ENCODE measurements at regions not wholly inside any gene's neighbourhood (a gene's known extent, or its start where the extent isn't known, plus 50 kb on each side); places are given as distances from the start of the nearest gene placed in this dataset.
"Not testable (repeated sequence)": the region's sequence is repeated elsewhere in the genome, so short reads cannot be mapped to it uniquely, and the experiment has no call there.

DNA sequence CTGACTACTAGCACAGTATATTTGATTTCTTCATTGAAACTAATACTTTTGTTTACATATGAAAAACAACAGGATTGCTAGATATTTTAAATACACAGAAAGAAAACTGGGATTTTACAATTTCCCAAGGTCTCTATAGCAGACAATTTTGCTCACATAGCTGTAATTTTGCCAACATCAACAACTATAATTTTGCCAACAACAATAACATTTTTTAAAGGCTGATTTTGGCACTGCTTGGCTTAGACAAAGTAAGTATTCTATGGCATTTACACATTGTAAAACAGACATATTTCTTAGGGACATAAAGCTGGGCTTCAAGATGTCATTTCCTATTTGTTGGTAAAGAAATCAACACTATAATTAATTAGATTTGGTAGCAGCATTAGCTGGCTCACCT is 922.1 kb downstream of the RAB28 start:
- no peak for DNase-seq

DNA sequence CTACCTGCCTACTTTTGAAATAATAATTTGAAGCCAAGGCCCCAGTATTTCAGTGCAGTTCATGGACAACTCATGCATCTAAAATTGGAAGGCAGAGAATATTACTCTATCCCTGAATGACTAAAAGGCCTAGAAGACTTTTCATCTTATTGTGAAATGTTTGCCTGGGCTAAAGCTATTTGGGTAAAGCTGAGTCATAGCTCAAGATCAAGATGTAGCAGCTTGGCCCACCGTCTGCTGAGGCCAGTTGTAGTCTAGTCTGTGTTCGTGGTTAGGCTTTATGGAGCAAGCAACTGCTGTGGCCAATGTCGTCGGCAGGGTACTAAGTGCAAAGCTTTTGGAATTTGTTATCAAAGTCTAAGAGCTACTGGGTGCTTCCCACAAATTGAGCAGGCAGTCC is 929.1 kb downstream of the RAB28 start:
- no peak for DNase-seq

DNA sequence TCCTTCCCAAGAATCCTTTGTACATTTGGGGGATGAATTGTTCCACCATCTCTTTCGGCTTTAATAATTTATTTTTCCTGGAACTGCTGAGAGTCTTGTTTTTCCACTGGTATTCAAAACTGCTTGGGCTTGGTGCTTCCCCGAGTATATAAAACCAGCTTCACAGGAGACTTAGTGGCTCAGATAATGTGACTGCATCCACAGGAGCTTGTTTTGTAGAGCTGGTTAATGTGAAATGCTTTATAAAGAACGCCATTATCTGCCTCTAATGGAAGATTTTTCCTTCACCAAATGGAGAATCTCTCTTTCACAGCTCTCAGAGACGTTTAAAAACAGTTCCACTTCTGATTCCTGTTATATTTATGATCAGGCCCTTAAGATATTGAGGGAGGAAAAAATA is 935.5 kb downstream of the RAB28 start:
- no peak for DNase-seq

DNA sequence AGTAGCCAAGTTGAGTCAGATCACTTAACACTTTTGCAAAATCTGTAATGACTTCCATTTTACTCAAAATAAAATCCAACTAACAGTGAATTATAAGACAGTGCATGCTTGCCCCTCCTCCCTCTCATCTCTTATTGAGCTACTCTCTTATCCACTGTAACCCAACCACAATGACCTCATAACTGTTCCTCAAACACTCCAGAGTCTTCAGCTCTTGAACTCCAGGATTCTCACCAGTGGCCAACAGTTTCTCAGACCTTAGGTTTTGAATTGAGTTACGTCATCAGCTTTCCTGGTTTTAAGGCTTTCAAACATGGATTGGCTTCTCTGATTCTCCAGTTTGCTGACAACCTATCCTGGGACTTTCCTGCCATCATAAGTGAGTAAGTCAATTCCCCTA is 938.3 kb downstream of the RAB28 start:
- no peak for DNase-seq

DNA sequence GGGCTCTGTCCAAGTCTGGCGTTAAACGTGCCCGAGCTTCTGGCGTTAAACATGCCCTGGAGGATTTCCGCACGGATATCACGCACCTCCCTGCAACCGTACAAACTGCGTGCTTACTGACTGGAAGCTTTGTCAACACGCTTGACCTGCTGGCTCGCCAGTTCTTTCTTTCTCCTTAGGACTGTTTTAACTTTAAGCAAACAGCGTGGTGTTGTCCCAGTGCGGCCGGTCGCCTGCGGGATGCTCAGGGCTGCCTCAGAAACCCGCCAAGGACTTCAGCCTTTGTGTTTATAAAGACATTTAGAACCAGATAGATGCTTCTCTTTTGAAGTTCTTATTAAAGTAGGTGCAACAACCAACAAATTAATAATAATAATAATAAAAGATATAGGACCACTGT is 946.0 kb downstream of the RAB28 start:
- no peak for DNase-seq

DNA sequence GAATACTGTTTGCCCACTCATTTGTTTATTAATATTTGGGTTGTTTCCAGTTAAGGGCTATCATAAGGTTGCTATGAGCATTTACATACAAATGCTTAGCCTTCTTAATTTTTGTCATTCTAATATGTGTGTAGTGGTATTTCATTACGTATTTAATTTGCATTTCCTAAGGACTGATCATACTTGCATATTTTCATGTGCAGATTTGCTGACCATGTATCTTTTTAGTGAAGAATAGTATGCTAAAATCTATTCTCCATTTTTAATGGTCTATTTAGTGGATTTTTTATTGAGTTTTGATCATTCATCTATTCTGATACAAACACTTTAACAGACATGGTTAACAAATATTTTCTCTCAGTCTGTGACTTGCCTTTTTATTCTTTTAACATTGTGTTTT is 949.5 kb downstream of the RAB28 start:
- DNase-seq: no peak

DNA sequence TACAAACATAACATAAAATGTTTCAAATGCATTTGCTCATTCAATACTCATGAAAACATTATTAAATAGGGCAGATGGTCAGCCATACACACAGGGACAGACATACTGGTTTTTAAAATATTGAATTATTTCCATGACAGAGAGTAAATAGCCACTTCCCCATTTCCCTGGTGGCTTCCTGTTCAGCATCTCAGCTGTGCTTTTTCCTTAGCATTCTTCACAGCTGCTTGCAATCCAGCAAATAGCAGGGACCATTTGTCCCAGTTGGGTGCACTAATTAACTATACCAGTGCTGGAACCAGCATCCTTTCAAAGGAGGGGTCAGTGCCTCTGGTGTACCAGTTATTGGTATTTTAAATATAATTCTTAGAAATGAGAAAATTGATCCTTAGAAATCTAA is 964.7 kb downstream of the RAB28 start:
- DNase-seq: no peak

DNA sequence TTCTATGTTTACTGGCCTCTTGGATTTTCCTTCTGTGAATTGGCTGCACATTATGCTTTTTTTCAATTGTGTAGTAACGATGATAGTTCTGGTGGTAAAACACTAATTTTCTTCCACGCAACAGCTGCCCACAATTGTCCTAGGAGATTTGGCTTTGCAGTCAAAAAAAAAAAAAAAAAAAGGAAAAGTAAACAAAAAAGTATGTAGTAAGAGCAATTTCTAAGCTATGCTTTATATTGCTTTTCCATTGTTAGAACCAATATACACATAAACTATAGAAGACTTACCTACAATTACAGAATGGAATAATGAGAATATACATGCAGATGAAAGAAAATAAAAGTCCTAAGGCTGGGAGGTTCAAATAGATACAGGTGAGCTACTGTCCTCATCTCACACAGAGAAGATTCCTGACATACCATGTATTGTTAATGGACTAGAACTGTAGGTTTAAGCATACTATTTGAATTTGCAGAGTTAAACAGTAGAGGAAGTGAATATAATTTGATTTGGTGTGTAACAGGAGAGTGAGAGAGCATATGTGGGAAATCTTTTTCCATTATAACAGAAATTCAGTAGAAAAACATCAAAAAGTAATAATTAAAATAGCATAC is 976.2 kb downstream of the RAB28 start:
- no peak for DNase-seq

DNA sequence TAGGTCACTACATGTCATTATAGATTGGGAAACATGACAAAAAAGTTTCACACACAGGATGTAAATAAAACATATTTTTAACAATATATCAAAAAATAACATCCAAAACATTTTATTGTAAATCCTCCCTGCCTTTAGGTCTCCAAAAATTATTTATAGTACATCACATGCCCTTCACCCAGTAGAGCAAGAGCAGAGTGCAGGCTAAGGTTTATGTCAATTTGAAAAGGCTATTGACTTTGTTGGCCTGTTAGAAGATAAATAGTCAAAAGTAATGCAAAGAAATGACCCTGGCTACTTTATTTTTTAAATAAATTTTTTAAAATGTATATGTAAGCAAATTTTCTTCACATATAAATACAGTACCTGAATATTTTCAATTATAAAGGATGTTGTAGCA is 983.7 kb downstream of the RAB28 start:
- no peak for DNase-seq

DNA sequence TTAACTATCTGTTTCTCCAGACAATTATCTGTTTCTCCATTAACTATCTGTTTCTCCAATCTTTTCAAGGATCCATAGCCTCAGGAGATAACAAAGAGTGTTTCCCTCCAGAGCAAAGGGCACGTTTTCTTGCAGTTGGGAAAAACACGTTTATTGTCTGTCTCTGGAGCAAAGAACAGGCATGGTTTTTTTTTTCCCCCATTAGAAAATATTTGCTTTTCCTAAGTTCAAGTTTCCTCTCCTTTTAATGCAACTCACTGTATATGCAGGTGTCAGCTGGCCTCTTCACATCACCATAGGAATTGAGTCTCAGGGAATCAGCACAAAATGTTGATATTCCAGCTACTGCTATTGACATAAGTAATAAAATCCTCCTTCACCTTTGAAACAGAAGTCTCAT is 984.4 kb downstream of the RAB28 start:
- DNase-seq: no peak

DNA sequence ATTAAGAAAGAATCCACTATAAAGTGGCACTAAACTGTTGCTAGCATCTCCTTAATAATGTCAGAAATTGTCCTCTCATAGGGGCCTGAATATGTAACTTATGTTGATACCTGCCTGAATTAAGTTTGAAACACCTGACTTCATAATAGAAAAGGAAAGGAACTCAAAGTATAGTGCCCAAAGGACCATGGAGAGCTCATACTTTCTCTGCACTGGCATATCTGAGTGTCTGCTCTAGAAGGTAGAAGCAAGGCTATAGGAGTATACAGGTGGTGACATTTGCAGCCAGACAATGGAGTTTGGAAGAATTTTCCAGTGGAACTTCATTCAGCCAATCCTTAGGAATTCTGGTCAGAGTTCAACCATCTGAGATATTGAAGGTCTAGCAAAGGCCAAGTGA is 988.9 kb downstream of the RAB28 start:
- DNase-seq: no peak

DNA sequence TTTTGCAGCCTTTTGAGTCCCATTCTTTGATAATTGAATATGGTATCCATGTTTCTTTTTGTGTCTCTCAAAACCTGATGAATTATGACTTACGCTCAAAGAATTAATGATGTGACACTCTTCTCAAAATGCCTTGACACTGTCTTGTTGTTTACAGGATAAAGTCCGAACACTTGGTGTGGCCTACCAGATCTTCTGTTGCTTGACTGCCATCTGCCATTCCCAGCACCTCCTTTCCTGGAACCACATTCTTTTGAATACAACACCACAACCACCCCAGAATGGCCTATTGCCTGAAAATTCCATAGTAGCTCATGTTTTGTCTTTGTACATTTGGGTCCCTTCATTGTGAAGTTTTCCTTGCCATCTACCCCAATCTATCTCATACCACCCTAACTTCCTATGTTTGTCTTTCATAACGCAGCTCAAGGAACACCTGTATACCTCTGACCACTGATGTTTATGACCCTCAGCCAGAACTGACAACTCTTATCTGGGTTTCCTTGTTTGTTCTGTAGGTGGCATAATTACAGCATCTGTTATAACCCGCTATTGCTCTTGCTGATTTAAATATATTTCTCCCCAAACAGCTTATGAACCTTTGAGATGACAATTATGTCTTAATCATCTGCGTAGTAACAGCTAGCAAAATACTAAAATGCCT is 991.3 kb downstream of the RAB28 start:
- DNase-seq: no peak

DNA sequence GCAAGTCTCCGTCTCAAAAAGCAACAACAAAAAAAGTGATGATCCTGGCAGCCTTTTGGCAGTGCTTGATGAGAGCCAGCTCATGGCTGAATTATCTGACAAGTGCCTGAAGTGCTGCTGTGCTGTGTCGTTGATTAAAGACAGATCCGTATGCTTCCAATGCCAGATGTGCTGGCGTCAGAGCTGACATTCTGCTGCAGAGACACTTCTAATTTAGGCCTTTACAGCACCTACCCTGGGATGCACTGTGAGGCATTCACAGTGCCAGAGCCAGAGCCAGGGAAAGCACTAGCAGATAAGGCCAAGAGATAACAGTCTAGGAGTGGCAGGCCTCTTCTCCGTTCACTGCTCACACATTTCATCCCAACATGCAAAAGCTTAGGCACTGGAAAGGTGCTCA is 995.5 kb downstream of the RAB28 start:
- DNase-seq: no peak

DNA sequence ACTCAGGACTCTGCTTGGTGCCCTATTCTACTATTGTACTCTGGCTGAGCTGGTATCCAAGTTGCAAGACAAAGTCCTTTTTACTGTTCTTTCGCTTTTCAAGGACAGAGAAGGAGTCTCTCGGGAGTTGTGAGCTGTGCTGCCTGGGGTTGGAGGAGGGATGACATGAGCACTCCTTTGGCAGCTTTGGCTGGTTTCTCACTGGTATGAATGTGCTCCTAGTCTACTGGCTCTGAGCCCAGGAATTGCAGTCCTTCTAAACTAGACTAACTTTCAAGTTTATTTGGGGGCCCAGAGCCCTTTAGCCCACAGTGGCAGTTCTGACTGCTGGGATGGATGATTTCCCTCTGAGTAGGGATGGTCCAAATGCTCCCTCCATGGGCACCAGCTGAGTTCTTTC is 997.1 kb downstream of the RAB28 start:
- DNase-seq: no peak

DNA sequence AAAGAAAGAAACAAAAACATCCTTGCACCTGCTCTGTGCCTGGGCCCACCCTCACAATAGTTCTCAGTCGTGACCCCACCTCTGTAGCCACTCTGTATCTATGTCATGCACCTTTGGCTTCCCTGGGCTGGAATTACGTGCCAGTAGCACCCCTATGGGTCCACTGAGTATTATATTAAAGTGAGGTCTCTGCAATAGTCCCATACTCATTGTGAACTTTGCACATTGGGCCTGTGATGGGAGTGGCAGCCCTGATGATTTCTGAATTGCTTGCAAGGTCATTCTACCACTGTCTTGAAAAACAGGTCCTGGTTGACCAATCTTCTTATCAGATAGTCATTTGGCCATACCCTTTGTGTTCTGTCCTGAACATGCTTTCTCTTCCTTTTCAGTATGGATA is 1012.1 kb downstream of the RAB28 start:
- no peak for DNase-seq

DNA sequence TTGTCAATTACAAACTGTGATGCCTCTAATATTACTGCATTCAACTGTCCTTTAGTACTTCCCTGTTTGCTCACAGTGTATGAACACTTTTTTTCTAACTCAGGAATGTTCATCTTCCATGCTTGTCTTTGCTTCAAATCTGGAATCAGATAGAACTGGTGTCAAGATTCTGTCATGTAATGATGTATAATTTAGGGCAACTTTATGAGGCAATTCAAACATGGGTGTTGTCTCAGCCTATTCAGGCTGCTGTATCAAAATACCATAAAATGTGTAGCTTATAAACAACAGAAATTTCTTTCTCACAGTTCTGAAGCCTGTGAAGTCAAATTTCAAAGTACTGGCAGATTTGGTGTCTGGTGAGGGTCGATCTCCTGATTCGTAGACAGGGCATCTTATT is 1012.9 kb downstream of the RAB28 start:
- DNase-seq: no peak

DNA sequence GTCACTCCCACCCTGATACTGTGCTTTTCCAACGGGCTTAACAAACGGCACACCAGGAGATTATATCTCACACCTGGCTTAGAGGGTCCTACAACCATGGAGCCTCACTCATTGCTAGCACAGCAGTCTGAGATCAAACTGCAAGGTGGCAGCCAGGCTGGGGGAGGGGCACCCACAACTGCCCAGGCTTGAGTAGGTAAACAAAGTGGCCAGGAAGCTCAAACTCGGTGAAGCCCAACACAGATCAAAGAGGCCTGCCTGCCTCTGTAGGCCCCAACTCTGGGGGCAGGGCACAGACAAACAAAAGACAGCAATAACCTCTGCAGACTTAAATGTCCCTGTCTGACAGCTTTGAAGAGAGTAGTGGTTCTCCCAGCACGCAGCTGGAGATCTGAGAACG is 1022.6 kb downstream of the RAB28 start:
- DNase-seq: not testable (repeated sequence)

DNA sequence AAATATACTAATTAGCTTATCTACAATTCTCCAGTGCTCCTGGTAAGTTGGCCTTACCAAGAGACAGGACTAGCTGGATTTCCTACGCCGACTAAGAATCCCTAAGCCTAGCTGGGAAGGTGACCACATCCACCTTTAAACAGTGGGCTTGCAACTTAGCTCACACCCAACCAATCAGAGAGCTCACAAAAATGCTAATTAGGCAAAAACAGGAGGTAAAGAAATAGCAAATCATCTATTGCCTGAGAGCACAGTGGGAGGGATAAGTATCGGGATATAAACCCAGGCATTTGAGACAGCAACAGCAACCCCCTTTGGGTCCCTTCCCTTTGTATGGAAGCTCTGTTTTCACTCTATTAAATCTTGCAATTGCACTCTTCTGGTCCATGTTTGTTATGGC is 1025.0 kb downstream of the RAB28 start:
- DNase-seq: no peak

DNA sequence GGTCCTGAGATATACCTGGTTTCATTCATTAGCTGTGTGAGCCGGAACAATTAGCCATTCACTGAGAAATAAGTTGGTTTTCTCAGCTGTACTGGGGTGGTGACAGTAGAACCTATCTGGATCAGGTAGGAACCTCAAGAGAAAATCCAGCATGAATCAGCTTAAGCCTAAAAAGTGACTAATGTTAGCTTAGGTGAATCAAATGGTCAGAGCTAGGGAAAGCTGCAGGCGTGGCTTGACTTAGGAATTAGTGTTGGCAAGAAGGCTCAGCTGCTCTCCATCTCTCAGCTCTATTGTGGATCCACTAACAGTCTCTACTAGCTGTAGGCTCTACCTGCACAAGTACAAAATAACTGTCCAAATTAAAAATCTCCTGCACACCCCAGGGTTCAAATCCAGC is 1025.5 kb downstream of the RAB28 start:
- DNase-seq: no peak

DNA sequence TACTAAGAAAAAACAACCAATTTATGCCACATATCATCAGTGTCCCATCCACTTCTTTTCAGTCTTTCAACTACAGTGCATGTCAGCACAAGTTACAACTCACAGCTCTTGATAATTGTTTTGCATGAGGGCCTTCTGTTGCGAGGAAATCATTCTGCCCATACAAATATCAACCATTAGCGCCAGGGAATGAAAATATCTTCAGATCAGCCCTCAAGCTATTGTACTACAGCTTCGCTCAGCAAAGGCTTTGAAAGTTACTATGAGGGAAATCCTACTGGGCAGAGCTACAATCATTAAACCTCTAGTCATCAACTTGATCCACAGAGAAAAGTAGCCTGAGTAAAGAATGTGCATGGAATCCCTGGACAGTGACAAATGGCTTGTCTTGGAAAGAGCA is 1023.6 kb upstream of the HS3ST1 start:
- no peak for DNase-seq

DNA sequence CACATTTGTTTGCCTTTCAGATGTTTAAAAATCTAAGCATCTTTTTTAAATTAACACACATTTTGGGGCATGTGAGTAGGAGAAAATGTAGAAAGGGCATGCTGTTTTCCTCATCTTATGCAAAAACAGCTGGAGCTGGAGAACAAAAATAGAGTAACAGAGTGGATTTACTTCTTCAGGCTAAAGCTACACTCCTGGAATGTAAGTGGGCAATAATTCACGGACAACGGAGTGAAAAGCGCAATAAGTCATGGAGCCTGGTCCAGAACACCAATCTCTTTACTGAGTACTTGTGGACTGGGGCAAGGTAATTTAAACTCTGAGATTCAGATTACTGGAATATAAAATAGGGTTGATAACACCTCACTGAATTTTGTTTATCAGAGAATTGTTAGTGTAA is 1018.8 kb upstream of the HS3ST1 start:
- no peak for DNase-seq

DNA sequence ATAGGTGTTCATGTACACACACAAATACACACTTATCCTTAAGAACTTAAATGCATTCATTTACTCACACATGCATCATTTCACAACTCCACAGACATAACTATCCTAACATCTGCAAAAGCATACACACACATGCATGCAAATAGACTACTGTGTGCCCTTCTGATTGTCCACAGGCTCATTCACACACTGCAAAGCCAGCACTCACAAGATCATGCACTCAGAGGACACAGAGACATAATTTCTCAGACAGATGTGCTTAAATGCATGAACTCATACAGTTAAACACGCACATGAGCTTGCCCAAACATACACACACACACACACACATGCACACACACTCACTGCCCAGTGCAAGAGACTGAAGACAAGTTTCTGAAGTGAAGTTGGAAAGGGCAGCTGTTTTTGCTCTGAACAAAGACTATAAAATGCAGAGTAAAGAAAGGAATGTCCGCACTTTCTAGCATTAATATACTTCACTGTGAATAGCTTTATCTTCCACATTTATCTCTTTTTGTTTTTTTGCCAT is 1018.0 kb upstream of the HS3ST1 start:
- DNase-seq: no peak

DNA sequence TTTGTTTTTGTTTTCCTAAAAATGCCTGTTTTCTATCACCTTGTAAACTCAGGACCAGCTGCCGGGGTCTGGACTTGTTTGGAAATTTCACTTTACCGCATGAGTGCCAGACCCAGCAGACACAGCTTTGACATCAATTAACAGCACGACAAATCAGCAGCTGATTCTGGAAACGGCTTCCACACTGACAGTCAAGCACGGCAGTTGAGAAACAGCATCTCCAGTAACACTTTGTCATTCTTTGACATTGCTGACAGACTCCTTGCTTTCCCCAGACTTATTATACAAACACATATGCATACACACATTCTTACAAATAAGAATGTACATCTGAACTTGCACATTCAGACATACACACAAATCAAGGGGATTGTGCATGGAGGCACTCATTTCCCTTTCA is 1017.6 kb upstream of the HS3ST1 start:
- no peak for DNase-seq

DNA sequence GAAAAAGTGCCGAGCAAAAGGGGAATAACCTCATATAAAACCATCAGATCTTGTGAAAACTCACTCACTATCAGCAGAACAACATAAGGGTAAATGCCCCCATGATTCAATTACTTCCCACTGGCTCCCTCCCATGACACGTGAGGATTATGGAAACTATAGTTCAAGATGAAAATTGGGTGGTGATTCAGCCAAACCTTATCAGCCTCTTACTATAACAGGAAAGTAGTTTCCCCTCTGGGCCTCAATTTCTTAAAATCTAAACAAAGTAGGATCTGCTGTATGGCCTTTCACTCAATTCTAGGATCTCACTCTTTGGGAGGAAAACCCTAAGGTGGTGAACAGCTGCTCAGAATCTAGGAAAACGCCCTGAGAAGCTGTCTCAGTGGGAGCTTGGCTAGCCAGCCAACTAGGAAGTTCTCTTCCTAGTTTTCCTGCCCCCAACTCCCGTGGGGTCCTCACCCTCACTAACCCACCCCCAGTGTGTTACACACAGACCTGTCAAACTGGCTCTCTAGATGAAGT is 1017.1 kb upstream of the HS3ST1 start:
- DNase-seq: no peak
